Large intestine (tissue), 3 donors: ENCODE measurements at regions not wholly inside any gene's neighbourhood (a gene's known extent, or its start where the extent isn't known, plus 50 kb on each side); places are given as distances from the start of the nearest gene placed in this dataset.

Experiments
- DNase-seq, 2 donors: peaks; one replicate each; pipeline versions ENCODE4 v3.0.0 to v3.0.0-alpha.2; 2013
- H3K27ac ChIP-seq: one replicate; pipeline ENCODE4 v1.5.1; 2013; ENCODE audit warnings: low read length
- H3K27me3 ChIP-seq: 2 replicates; pipeline ENCODE4 v1.6.1; 2013; ENCODE audit warnings: low read length; ENCODE audit not compliant: control insufficient read depth, insufficient read depth
- H3K36me3 ChIP-seq: 2 replicates; pipeline ENCODE4 v1.6.1; 2013; ENCODE audit warnings: low read length; ENCODE audit not compliant: control insufficient read depth, insufficient read depth
- H3K4me1 ChIP-seq: one replicate; pipeline ENCODE4 v1.6.1; 2013; ENCODE audit warnings: low read length; ENCODE audit not compliant: control insufficient read depth, insufficient read depth
- H3K4me3 ChIP-seq: one replicate; pipeline ENCODE4 v1.5.1; 2013; ENCODE audit warnings: low read length
- H3K9me3 ChIP-seq: one replicate; pipeline ENCODE4 v1.6.1; 2013; ENCODE audit warnings: mild to moderate bottlenecking, low read depth, low read length, moderate library complexity; ENCODE audit not compliant: control insufficient read depth
- WGBS: methylation state at CpG from one replicate; pipeline ENCODE4 v1.1.5; 2013; ENCODE audit warnings: low lambda C conversion rate; ENCODE audit not compliant: insufficient coverage; 5-methylcytosine and 5-hydroxymethylcytosine counted together

DNA sequence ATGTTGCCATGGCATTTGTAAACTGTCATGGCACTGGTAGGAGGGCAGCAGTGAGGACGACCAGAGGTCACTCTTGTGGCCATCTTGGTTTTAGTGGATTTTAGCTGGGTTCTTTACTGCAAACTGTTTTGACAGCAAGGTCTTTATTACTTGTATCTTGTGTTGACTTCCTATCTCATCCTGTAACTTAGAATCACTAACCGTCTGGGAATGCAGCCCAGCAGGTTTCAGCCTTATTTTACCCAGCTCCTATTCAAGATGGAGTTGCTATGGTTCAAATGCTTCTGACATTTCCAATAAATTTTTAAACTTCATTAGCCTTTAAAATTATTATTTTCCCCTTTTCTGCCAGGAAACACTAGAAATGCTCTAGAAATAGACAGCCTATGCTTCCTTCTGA lies 839.1 kb downstream of the NR2F1-AS1 start:
- no CpG with 5 or more reads among the region's 2 CpGs for WGBS
- no peak for DNase-seq
- H3K9me3 ChIP-seq: no peaks in the 10 kb centered on the region
- H3K27ac ChIP-seq: no peak overlapping the region
- H3K36me3 ChIP-seq: no peaks in the 10 kb centered on the region
- no peaks in the 10 kb centered on the region for H3K4me1 ChIP-seq
- no peaks in the 10 kb centered on the region for H3K27me3 ChIP-seq
- H3K4me3 ChIP-seq: no peak overlapping the region

DNA sequence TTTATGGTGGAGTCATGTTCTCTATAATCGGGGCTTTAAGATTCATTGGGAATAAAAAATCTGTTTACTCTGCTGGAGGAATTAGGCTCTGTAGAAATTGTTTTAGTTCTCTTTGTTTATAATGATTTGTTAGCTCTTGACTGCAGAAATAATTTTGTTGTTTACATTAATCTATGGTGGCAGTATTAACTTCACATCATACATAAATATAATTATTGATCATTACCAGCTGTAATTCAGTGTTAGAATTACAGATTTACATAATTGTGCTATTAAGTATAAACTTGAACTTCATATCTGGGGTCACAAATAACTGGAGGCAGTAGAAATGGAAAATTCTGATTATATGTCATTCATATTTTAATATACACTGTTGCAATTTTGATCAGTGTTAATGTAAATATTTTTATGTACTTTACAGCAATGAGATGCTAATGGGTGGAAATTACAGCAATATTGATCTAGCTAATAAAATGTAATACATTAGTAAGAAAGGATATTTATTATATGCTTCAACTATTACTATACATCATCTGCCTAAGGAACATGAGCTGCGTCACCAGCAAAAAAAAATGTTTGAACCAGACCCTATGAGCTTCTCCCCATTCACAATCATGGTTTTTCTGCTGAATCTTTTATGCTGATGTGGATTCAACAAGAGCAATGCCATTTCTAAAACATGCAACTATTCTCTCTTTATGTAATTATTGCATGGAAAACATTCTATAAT lies 846.6 kb downstream of the NR2F1-AS1 start:
- H3K4me3 ChIP-seq: no peak overlapping the region
- no peaks in the 10 kb centered on the region for H3K4me1 ChIP-seq
- no peaks in the 10 kb centered on the region for H3K9me3 ChIP-seq
- DNase-seq: no peak
- WGBS: no CpG with 5 or more reads among the region's 2 CpGs
- no peak overlapping the region for H3K27ac ChIP-seq
- H3K36me3 ChIP-seq: no peaks in the 10 kb centered on the region
- no peaks in the 10 kb centered on the region for H3K27me3 ChIP-seq

DNA sequence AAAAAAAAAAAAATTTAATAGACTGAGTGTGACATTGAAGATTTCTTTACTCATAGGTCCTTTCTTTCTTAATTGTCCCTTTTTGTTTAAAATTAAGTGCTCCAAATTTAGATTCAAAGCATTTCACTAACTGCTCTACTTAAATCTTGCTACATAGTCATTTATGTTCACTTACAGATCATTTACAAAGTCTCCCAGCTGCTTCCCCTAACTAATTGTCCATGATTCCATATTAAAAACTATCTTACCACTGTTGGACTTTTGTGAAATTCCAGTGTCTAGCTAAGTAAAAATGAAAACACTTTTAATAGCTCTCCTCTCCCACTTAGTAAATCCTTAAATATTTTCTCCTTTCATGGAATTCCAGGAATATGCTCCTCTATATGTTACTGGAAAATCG lies 850.5 kb downstream of the NR2F1-AS1 start:
- H3K9me3 ChIP-seq: no peaks in the 10 kb centered on the region

DNA sequence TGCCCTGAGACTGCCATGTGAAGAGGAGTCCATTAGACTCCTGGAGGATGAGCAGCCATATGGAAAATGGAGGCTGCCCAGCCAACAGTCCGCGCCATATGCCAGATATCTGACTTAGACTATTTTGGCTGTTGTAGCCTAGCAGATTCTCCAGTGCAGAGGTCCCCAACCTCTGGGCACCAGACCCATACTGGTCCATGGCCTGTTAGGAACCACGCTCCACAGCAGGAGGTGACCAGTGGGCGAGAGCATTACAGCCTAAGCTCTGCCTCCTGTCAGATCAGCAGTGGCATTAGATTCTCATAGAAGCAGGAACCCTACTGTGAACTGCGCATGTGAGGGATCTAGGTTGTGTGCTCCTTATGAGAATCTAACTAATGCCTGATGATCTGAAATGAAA lies 851.9 kb downstream of the NR2F1-AS1 start:
- Histone ChIP-seq H3K4me1 (no peaks in the 10 kb centered on the region), H3K27me3 (no peaks in the 10 kb centered on the region), H3K4me3 (no peak overlapping the region), H3K9me3 (no peaks in the 10 kb centered on the region), H3K36me3 (no peaks in the 10 kb centered on the region), H3K27ac (no peak overlapping the region)
- no CpG with 5 or more reads among the region's 5 CpGs for WGBS
- DNase-seq: no peak

More for the DNA sequence above, 850.5 kb downstream of the NR2F1-AS1 start:
- H3K36me3 ChIP-seq: no peaks in the 10 kb centered on the region
- H3K4me1 ChIP-seq: no peaks in the 10 kb centered on the region
- no peak overlapping the region for H3K4me3 ChIP-seq
- no peak for DNase-seq
- H3K27ac ChIP-seq: no peak overlapping the region
- no peaks in the 10 kb centered on the region for H3K27me3 ChIP-seq
- 71% methylated on average over 1 of the region's 1 CpG for WGBS

DNA sequence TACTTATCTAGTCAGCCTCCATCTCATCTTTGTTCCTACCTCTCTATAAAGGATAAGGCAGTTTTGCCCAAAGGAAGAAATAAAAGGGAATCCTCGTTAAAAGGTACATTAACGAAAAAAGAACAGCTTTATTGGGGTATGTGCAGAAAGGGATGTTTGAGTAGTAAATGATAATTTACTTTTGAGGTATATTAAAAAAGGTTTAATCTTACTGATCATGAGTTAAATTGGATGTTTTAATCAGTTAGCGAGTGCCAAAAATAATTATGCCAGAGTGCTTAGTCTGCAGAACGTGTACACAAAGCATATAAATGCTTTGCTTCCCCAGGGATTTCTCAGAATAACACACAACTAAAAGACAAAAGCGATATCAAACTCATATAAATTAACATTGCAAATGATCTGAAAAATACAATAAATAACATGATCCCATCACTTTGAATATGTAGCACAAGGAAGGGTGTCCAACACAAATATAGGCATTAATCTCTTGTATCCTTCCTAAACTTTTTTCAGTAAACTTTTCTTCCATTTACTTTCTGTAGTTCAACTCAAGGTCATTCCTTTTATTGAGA lies 865.0 kb downstream of the NR2F1-AS1 start:
- Histone ChIP-seq H3K9me3 (no peaks in the 10 kb centered on the region), H3K27me3 (no peaks in the 10 kb centered on the region), H3K27ac (no peak overlapping the region), H3K4me1 (no peaks in the 10 kb centered on the region), H3K4me3 (no peak overlapping the region), H3K36me3 (no peaks in the 10 kb centered on the region)
- WGBS: 88% methylated on average over 4 of the region's 5 CpGs
- DNase-seq: no peak

DNA sequence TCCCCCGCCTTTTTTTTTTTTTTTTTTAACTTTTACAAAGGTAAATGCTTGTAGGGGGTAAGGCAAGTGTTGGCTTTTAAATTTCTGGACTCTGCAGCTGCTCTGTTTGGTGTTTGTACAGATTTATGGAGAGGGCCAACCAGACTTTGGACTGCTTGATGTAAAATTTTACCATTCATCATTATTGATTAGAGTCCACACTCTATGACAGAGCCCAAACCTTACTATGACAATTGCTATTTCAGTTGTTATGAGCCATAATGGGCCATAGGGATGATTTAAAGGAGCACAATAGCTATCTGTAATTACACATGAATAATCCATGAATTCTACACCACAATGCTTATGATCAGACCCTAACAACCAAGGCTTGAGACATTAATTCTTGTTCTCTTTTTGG lies 867.2 kb downstream of the NR2F1-AS1 start:
- Histone ChIP-seq H3K9me3 (no peaks in the 10 kb centered on the region), H3K36me3 (no peaks in the 10 kb centered on the region), H3K4me1 (no peaks in the 10 kb centered on the region), H3K27ac (no peak overlapping the region), H3K27me3 (no peaks in the 10 kb centered on the region), H3K4me3 (no peak overlapping the region)
- no peak for DNase-seq
- WGBS: no CpG with 5 or more reads among the region's 1 CpG

DNA sequence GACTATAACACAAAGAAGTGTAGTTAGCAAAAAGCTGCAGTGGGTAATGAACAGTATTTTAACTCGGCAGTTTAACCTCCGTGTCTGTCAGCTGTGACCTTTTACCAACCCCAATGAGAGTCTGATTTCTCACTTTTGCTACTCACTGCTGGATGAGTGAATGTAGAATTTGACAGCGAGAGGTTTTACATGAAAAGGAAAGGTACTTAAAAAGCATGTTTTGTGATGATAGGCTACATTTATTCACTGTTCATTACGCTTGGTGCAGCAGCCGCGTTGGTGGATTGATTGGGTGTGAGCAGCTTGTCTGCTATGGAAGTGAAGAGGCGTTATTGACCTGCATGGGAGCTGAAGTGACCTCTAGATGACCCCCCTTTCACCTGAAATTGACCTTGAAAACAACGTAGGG lies 867.7 kb downstream of the NR2F1-AS1 start:
- Histone ChIP-seq H3K27me3 (no peaks in the 10 kb centered on the region), H3K36me3 (no peaks in the 10 kb centered on the region), H3K9me3 (no peaks in the 10 kb centered on the region), H3K4me1 (no peaks in the 10 kb centered on the region), H3K27ac (no peak overlapping the region), H3K4me3 (no peak overlapping the region)
- WGBS: no CpG with 5 or more reads among the region's 8 CpGs
- DNase-seq: no peak

DNA sequence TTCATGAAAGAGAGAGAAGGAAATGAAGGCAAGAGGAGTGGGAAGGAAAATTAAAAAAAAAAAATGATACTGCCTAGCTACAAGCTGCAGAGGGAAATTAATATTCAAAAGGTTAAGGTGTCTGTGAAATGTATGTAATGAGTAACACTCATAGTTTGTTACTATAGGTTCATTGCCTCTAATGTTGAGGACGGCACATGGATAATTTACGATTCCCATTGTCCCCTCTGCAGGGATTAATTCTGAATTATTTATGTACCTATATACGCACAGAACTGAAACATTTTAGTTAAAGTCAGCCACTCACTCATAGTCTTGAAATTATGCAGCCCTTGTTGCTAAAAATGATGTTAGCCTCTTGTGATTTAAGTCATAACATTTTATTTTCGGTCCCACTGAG lies 869.1 kb downstream of the NR2F1-AS1 start:
- no peak for DNase-seq

DNA sequence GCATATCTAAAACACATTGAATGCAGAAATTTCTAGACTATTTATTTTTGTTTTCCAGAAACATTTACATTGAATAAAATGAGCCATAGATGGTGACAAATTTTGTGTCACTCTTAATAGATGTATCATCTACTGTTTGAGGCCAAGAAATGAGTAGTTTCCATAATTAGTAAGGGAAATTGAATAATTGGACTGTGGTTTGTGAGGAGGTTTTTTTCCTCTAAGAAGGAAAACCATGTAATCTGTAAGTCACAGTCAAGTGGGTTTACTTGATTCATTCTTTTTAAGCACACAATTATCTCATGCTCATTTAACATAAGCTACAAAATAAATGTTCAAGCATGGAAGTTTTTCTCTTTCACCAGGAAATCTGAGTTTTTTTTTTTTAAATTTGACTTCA lies 876.4 kb downstream of the NR2F1-AS1 start:
- no peaks in the 10 kb centered on the region for H3K27me3 ChIP-seq
- no peaks in the 10 kb centered on the region for H3K36me3 ChIP-seq
- no peak for DNase-seq
- no peaks in the 10 kb centered on the region for H3K4me1 ChIP-seq
- no peaks in the 10 kb centered on the region for H3K9me3 ChIP-seq
- H3K27ac ChIP-seq: no peak overlapping the region
- H3K4me3 ChIP-seq: no peak overlapping the region

More for the DNA sequence above, 869.1 kb downstream of the NR2F1-AS1 start:
- 83% methylated on average over 1 of the region's 4 CpGs for WGBS
- H3K27me3 ChIP-seq: no peaks in the 10 kb centered on the region
- no peaks in the 10 kb centered on the region for H3K9me3 ChIP-seq
- H3K4me3 ChIP-seq: no peak overlapping the region
- no peak overlapping the region for H3K27ac ChIP-seq
- H3K4me1 ChIP-seq: no peaks in the 10 kb centered on the region
- no peaks in the 10 kb centered on the region for H3K36me3 ChIP-seq

DNA sequence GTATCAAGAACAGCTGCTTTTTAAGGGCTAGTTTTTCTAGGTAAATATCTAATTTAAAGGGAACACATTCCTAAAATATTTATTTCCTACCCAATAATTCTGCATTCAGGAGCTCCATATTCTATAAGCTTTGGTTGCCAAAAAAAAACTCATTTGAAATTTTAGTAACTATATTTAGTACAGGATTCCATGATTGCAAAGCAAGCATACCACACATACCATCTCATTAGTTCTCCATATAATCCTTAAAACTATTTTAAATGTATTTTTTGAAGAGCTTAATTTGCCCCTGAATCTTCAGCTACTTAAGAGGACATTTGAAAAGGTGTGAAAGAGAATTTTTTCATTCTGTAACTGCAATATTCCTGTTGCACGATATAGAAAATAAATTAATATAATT lies 877.0 kb downstream of the NR2F1-AS1 start:
- H3K27me3 ChIP-seq: no peaks in the 10 kb centered on the region
- no peak overlapping the region for H3K4me3 ChIP-seq
- no peaks in the 10 kb centered on the region for H3K9me3 ChIP-seq
- no peak for DNase-seq
- WGBS: 100% methylated on average over 1 of the region's 1 CpG
- no peaks in the 10 kb centered on the region for H3K36me3 ChIP-seq
- no peak overlapping the region for H3K27ac ChIP-seq
- H3K4me1 ChIP-seq: no peaks in the 10 kb centered on the region
